GM18520 (cell line): ENCODE measurements at regions not wholly inside any gene's neighbourhood (a gene's known extent, or its start where the extent isn't known, plus 50 kb on each side); places are given as distances from the start of the nearest gene placed in this dataset.
"Not testable (repeated sequence)": the region's sequence is repeated elsewhere in the genome, so short reads cannot be mapped to it uniquely, and the experiment has no call there.

Source experiments
- ATAC-seq: cut with Tn5 transposase; IDR thresholded peaks from one replicate; pipeline ENCODE4 v1.9.1; 2021; ENCODE audit not compliant: unreplicated experiment

- ATAC-seq = no peak
Observed at GRCh38 chr16:86072328-86073102, 173.6 kb downstream of the IRF8 start.

DNA sequence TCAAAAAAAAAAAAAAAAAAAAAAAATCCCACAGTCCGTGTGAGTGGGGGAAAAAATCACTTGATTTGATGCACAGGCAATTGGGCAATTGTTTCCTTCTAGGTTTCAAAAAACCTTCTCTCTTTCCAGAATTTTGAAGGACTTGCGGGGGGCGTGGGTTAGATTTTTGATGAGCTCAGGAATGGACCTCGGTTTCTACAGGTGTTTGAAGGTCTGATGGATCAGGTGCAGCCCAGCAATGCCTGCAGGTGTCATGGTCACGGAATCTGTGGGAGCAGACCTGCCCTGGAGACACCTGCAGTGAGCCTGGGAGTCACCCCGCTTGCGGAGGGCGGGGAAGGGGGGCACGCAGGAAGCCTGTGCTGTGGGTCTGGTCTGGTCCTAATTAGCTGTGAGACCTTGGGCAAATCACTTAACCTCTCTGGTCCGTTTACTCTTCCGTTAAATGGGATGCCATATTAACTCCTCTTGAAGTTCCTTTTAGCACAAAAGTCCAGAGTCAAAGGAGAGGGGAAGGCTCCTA is 174.2 kb downstream of the IRF8 start:
- no peak for ATAC-seq

DNA sequence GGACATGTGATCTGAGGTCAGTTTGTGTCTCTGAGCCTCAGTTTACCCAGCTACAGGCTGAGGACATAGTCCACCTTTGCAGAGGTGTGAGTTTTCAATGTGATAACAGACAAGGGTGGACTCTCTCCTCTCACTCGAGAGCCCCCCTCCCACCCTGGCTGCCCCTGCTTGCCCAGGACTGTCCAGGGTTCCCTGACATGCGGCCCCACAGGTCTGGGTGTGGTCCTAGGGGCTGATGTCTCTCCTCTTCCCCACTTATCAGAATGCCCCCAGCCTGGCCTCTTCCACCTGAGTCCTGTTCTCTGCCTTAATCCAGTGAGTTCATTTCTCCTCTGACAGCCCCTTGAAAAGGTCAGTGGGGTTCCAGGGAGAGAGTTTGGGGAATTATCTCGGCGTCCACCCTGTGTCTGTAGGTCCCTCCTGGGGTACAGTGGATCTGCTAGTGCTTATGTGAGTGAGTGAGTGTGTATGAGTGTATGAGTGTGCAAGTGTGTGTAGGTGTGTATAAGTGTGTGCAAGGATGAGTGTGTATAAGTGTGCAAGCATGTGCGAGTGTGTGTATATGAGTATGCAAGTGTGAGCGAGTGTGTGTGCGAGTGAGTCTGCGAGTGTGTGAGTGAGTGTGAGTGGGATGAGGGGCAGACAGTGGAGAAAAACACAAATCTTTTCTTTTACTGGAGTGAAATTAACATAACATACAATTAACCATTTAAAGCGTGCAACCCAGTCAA is 175.0 kb downstream of the IRF8 start:
- ATAC-seq = no peak

DNA sequence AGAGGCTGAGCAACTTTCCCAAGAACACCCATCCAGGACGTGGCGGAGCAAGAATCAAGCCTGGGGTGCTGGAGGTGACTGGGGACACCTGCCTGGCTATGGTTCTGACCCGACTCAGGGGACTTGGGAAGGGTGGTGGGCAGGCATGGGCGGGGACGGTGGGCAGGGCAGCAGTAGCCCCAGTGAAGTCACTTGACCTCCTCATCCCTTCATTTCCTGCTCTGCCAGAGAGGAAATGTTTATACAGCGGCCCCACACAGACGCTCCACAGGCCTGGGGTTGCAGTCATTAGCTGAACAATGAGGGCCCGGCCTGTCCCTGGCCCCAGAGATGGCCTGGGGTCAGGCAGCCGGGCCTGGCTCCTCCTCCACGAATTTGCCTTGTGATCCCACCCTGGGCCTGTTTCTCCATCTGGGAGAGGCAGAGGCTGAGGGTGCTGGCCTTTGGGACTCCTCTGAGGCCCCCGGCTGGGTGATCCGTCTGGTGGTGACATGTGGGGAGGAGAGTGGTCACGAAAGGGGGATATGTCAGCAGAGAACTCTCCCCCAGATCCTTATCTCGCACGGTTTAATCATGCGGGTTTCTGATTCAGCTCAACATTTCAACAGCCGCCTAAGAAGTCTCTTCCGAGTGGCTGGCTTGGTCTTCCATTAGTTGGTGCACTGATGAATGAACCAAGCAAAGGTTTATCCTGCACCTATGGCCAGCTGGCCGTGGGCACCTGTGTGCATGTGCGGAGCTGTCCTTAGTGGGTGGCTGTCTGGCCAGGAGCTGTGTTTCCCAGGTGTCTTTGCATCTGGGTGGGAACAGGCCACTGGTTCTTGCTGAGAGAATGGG is 175.9 kb downstream of the IRF8 start:
- no peak for ATAC-seq

DNA sequence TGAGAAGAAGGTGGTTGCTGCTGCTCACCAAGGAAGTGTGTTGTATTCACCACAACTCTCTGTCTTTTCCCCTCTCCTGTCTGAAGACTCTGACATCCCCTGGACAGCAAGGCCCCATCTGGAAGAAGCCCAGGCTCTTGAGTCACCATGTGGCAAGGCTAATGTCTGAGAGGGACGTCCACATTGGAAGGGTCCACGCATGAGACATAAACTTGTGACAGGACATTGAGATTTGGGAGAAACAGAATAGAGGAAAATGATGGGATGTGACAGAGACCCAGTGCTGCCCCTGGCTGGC is 176.5 kb downstream of the IRF8 start:
- no peak for ATAC-seq

DNA sequence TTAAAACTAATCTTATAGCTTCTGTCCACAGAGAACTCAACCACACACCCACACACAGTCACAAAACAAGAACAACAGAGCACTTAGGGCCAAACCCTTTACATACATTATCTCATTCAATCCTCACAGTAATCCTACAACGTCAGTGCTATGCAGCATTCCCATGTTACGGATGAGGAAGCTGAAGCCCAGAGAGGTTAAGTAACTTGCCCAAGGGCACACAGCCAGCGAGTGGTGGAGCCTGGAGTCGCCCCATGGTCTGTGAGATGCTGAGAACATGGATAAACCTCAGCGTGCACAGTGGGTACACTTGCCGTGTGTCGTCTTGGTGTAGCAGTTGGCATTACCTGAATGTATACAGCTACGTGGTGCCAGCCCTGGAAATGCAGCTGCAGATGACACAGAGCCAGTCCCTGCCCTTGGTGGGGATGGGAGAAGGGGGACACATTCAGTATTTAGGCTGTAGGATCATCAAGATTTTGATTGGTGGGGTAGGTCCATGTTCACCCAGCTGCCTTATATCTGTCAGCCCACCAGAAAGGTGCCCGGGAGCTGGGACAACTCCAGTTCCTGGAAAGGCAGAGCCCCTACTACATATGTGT is 177.0 kb downstream of the IRF8 start:
- no peak for ATAC-seq

- ATAC-seq = no peak
Observed at GRCh38 chr16:86076606-86077005, 177.6 kb downstream of the IRF8 start.

- ATAC-seq = no peak
Observed at GRCh38 chr16:86077243-86077940, 178.4 kb downstream of the IRF8 start.

DNA sequence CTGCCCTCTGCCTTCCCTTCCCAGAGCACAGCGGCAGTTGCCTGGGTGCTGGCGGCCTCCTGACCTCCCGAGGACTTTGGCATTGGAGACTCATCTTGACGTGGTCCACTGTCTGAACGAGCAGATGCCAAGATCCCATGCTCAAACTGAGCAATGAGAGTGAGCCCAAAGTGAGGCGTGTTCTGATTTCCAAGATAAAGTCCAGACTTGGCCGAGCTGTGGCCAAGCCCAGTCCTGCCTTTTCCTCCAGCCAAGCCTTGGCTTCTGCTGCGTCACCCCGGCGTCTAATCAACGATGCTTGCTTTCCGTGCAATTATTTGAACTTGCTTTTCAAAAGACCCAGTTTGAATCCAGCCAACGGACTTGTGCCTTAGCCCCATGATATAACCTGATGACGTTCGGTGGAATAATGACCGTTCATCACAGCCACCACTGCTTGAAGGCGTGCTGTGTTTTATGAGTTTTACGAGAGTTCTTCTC is 179.2 kb downstream of the IRF8 start:
- no peak for ATAC-seq

DNA sequence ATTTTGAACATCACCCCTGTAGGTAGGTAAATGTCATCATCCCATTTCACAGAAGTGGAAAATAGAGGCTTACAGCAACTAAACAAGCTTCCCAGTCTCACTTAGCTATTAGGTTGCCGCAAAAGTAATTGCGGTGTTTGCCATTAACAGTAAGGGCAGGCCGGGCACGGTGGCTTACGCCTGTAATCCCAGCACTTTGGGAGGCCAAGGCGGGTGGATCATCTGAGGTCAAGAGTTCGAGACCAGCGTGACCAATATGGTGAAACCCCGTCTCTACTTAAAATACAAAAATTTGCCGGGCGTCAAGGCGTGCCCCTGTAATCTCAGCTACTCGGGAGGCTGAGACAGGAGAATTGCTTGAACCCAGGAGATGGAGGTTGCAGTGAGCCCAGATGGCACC is 179.7 kb downstream of the IRF8 start:
- ATAC-seq = not testable (repeated sequence)

- ATAC-seq = no peak
Observed at GRCh38 chr16:86079255-86079885, 180.4 kb downstream of the IRF8 start.

- ATAC-seq = no peak
Observed at GRCh38 chr16:86080131-86080875, 181.3 kb downstream of the IRF8 start.

- no peak for ATAC-seq
Observed at GRCh38 chr16:86080982-86081381, 182.0 kb downstream of the IRF8 start.

- ATAC-seq = no peak
Observed at GRCh38 chr16:86082418-86083030, 183.6 kb downstream of the IRF8 start.

- no peak for ATAC-seq
Observed at GRCh38 chr16:86083382-86084002, 184.5 kb downstream of the IRF8 start.

DNA sequence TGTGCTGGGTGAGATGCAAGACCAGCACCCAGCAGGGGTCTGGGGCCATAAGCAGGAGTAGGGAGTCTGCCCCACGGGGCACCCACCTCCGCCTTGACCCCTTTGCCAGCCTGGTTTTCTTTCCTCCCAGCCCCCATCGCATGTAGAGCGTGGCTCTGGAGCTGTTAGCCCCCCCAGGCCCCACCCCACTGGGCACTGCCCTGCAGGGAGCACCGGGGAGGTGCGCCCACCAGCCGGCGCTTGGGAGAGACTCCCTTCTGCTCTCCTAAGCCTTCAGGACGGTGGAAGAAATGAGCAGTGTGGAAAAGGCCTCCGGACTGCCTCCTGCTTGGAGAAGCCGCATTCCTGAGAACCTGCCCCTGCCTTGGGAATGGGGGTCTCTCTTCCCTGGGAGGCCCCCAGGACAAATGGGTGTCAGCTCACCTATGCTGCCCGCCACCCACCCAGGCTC is 186.2 kb downstream of the IRF8 start:
- ATAC-seq = no peak

GRCh38 chr16:86085795-86086194 is 186.8 kb downstream of the IRF8 start:
- ATAC-seq = no peak

DNA sequence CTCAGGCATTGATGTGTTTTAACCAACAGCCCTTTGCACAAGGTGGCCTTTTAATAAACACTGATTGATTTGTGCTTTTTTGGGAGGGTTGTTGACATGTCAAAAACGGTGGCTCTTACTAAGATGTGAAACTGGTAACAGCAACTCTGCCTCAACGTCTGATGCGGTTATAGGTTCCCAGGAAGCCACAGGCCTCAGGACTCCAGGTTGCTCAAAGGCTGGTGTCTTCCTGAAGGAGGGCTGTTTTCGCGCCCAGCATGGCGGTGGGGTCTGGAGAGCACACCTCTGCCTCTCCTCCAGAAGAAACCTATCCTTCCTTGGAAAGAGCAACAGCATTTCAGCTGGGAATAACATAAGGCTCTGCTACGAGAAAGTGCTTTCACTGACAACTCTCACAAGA is 187.5 kb downstream of the IRF8 start:
- no peak for ATAC-seq
